OCI-LY7 (cell line): ENCODE measurements at regions not wholly inside any gene's neighbourhood (a gene's known extent, or its start where the extent isn't known, plus 50 kb on each side); places are given as distances from the start of the nearest gene placed in this dataset.

Experiments
- EZH2phosphoT487 ChIP-seq: fragments of 200-600 bp; sonication (generic); IDR thresholded peaks from 2 replicates; pipeline ENCODE4 v1.6.1; 2018; ENCODE audit warnings: low read depth, borderline replicate concordance, mild to moderate bottlenecking, mixed run types, antibody characterized with exemption, low read length, moderate library complexity, mixed read lengths
- TF ChIP-seq, protein P1 (sequence below): fragments of 200-600 bp; sonication (generic); conservative IDR thresholded peaks from 2 replicates; pipeline ENCODE4 v1.5.1; 2014; ENCODE audit warnings: mild to moderate bottlenecking, antibody characterized with exemption, low read length, moderate library complexity, mixed read lengths

DNA sequence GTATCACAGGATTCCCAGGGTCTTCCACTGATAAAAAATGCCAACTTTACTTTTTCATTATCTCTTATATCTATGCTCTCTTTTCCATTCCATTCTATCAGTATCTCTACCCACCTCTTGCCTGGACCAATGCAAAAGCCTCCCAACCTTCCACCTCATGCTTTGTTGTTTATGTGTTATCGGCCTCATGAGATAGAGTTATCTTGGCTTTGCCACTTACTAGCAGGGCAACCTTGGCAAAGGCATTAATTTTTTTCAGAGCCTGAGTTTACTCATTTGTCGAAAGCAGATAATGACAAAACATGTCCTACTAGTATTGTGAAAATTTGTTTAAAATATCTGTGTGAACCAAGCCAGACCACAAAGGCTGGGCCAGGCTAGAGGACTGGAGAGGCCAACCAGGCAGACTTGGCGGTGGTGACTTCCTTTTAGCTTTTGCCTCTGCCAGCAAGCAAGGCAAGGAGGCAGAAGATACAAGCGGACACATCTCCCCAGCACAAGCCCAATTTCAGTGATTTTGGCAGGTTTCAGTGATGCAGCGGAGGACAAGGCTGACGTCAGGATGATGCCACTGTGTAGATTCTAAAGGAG lies 106.9 kb downstream of the ADAMTS15 start:
- TF ChIP-seq, protein P1, sequence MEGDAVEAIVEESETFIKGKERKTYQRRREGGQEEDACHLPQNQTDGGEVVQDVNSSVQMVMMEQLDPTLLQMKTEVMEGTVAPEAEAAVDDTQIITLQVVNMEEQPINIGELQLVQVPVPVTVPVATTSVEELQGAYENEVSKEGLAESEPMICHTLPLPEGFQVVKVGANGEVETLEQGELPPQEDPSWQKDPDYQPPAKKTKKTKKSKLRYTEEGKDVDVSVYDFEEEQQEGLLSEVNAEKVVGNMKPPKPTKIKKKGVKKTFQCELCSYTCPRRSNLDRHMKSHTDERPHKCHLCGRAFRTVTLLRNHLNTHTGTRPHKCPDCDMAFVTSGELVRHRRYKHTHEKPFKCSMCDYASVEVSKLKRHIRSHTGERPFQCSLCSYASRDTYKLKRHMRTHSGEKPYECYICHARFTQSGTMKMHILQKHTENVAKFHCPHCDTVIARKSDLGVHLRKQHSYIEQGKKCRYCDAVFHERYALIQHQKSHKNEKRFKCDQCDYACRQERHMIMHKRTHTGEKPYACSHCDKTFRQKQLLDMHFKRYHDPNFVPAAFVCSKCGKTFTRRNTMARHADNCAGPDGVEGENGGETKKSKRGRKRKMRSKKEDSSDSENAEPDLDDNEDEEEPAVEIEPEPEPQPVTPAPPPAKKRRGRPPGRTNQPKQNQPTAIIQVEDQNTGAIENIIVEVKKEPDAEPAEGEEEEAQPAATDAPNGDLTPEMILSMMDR, result no peak
- TF ChIP-seq EZH2phosphoT487, result no peak
